Vagina (tissue), 2 donors: ENCODE measurements at regions not wholly inside any gene's neighbourhood (a gene's known extent, or its start where the extent isn't known, plus 50 kb on each side); places are given as distances from the start of the nearest gene placed in this dataset.

ENCODE experiments used
- CTCF ChIP-seq, 3 experiments: fragments of 450-650 bp in 2 of 3; fragments of 200-600 bp in 1 of 3; sonication (generic) in 1 of 3; IDR thresholded peaks; one replicate each; pipeline ENCODE4 v1.5.1; 2017 to 2019; ENCODE audit warnings: antibody characterized with exemption in 3 of 3, mild to moderate bottlenecking in 2 of 3, moderate library complexity in 2 of 3
- POLR2A ChIP-seq, 2 donors: fragments of 450-650 bp; IDR thresholded peaks; one replicate each; pipeline ENCODE4 v1.6.1; 2017; ENCODE audit warnings: antibody characterized with exemption in 2 of 2, mild to moderate bottlenecking in 2 of 2, moderate library complexity in 2 of 2

- TF ChIP-seq CTCF (IDR thresholded peaks at IDR 0.05) (no peak), POLR2A (IDR thresholded peaks at IDR 0.05) (no peak)
Measured at GRCh38 chr5:38725371-38725865, 120.4 kb upstream of the OSMR start.
